ENCODE measurements at regions not wholly inside any gene's neighbourhood (a gene's known extent, or its start where the extent isn't known, plus 50 kb on each side); places are given as distances from the start of the nearest gene placed in this dataset.

DNA sequence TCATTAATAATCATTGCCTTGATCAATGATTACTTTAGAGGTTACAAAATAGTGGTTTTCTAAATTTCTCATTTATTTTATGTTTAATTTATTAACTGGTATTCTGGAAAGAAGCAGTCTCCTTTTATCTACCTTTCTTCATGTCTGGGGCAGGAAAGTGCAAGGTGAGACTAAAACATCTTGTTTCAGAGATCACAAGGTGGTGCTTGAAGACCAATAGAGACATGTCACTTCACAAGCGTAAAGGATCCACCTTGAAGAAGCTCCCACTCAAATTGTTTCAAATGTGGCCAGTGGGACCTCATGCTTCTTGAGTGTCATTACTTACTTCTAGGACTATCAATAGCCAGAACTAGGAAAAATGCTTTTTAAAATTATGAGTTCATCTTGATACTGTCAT, 1568.7 kb downstream of the RPA4 start:
- FAIRE-seq (no peak), DNase-seq (ENCODE audit: low read depth, low spot score) (no peak)
- no peak overlapping the region for H3K4me3 ChIP-seq (ENCODE audit: control insufficient read depth in 2 of 3, extremely low read depth in 1 of 3, insufficient read depth in 2 of 3, low read depth in 1 of 3, low read length in 3 of 3)
- H3K4me1 ChIP-seq (ENCODE audit: control insufficient read depth, extremely low read depth, insufficient read depth, low read length), result no peaks in the 10 kb centered on the region
- no peaks in the 10 kb centered on the region for H3K9me1 ChIP-seq (ENCODE audit: control insufficient read depth, extremely low read depth, insufficient read depth, low read length)
- TF ChIP-seq, protein P1, sequence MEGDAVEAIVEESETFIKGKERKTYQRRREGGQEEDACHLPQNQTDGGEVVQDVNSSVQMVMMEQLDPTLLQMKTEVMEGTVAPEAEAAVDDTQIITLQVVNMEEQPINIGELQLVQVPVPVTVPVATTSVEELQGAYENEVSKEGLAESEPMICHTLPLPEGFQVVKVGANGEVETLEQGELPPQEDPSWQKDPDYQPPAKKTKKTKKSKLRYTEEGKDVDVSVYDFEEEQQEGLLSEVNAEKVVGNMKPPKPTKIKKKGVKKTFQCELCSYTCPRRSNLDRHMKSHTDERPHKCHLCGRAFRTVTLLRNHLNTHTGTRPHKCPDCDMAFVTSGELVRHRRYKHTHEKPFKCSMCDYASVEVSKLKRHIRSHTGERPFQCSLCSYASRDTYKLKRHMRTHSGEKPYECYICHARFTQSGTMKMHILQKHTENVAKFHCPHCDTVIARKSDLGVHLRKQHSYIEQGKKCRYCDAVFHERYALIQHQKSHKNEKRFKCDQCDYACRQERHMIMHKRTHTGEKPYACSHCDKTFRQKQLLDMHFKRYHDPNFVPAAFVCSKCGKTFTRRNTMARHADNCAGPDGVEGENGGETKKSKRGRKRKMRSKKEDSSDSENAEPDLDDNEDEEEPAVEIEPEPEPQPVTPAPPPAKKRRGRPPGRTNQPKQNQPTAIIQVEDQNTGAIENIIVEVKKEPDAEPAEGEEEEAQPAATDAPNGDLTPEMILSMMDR (optimal IDR thresholded peaks at IDR 0.05 in 1 of 3, IDR thresholded peaks at IDR 0.05 in 1 of 3, conservative IDR thresholded peaks at IDR 0.05 in 1 of 3; ENCODE audit: extremely low read depth in 1 of 3, insufficient read depth in 2 of 3, low read length in 3 of 3), result no peak
- no peak for TF ChIP-seq EZH2 (IDR thresholded peaks at IDR 0.05; ENCODE audit: low read length)
- no peaks in the 10 kb centered on the region for H3K36me3 ChIP-seq (ENCODE audit: control insufficient read depth in 2 of 2, extremely low read depth in 1 of 2, insufficient read depth in 2 of 2, low read length in 2 of 2)
- H4K20me1 ChIP-seq (ENCODE audit: control insufficient read depth, extremely low read depth, insufficient read depth, low read length), result no peaks in the 10 kb centered on the region
- no peak overlapping the region for H2AFZ ChIP-seq (ENCODE audit: control insufficient read depth, low read length)
- dilution Hi-C loops (cut with MboI; ENCODE audit: extremely low pct_ligation_motif_present, low sequenced_read_pairs), result no loop called here
- H3K27ac ChIP-seq (ENCODE audit: control insufficient read depth, insufficient read depth, low read length), result no peak overlapping the region
- H3K79me2 ChIP-seq (ENCODE audit: control insufficient read depth, insufficient read depth, low read length), result no peaks in the 10 kb centered on the region
- no peak overlapping the region for H3K9ac ChIP-seq (ENCODE audit: control insufficient read depth, extremely low read depth, insufficient read depth, low read length)
- H3K4me2 ChIP-seq (ENCODE audit: control insufficient read depth, extremely low read depth, insufficient read depth, low read depth, low read length), result no peak overlapping the region
- H3K27me3 ChIP-seq (ENCODE audit: control insufficient read depth, extremely low read depth, insufficient read depth, low read length), result no peaks in the 10 kb centered on the region
- no peaks in the 10 kb centered on the region for H3K9me3 ChIP-seq (ENCODE audit: control insufficient read depth, low read depth, low read length)

DNA sequence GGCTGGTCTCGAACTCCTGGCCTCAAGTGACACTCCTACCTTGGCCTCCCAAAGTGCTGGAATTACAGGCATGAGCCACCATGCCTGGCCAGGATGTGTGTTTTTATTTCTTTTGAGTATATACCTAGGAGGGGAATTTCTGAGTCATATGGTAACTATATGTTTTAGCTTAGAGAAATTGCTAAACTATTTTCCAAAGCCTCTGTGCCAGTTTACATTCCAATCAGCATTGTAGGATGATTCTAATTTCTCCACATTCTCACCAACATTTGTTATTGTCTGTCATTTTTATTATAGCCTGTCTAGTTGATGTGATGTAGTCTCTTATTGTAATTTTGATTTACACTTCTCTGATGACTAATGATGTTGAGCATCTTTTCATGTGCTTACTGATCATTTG, 1576.0 kb downstream of the RPA4 start:
- Histone ChIP-seq H3K27ac (ENCODE audit: control insufficient read depth, insufficient read depth, low read length) (no peak overlapping the region), H3K4me2 (ENCODE audit: control insufficient read depth, extremely low read depth, insufficient read depth, low read depth, low read length) (no peak overlapping the region), H3K9ac (ENCODE audit: control insufficient read depth, extremely low read depth, insufficient read depth, low read length) (no peak overlapping the region), H4K20me1 (ENCODE audit: control insufficient read depth, extremely low read depth, insufficient read depth, low read length) (no peaks in the 10 kb centered on the region), H3K4me1 (ENCODE audit: control insufficient read depth, extremely low read depth, insufficient read depth, low read length) (no peaks in the 10 kb centered on the region), H3K9me3 (ENCODE audit: control insufficient read depth, low read depth, low read length) (no peaks in the 10 kb centered on the region), H2AFZ (ENCODE audit: control insufficient read depth, low read length) (no peak overlapping the region), H3K9me1 (ENCODE audit: control insufficient read depth, extremely low read depth, insufficient read depth, low read length) (no peaks in the 10 kb centered on the region), H3K79me2 (ENCODE audit: control insufficient read depth, insufficient read depth, low read length) (no peaks in the 10 kb centered on the region), H3K27me3 (ENCODE audit: control insufficient read depth, extremely low read depth, insufficient read depth, low read length) (no peaks in the 10 kb centered on the region), H3K36me3 (ENCODE audit: control insufficient read depth in 2 of 2, extremely low read depth in 1 of 2, insufficient read depth in 2 of 2, low read length in 2 of 2) (no peaks in the 10 kb centered on the region), H3K4me3 (ENCODE audit: control insufficient read depth in 2 of 3, extremely low read depth in 1 of 3, insufficient read depth in 2 of 3, low read depth in 1 of 3, low read length in 3 of 3) (no peak overlapping the region)
- FAIRE-seq (no peak), DNase-seq (ENCODE audit: low read depth, low spot score) (no peak)
- no peak for TF ChIP-seq EZH2 (IDR thresholded peaks at IDR 0.05; ENCODE audit: low read length)
- TF ChIP-seq, protein P1 (optimal IDR thresholded peaks at IDR 0.05 in 1 of 3, IDR thresholded peaks at IDR 0.05 in 1 of 3, conservative IDR thresholded peaks at IDR 0.05 in 1 of 3; ENCODE audit: extremely low read depth in 1 of 3, insufficient read depth in 2 of 3, low read length in 3 of 3), result no peak
- dilution Hi-C loops (cut with MboI; ENCODE audit: extremely low pct_ligation_motif_present, low sequenced_read_pairs), result no loop called here

Measured in keratinocyte (primary cell).